ENCODE measurements at regions not wholly inside any gene's neighbourhood (a gene's known extent, or its start where the extent isn't known, plus 50 kb on each side); places are given as distances from the start of the nearest gene placed in this dataset.

GRCh38 chr5:142499591-142500226 is 174.9 kb upstream of the SPRY4 start (continued):
- no peak for TF ChIP-seq ZBTB10 (CRISPR knock-in tag; IDR thresholded peaks at IDR 0.05; ENCODE audit: borderline replicate concordance)
- TF ChIP-seq ZNF510 (CRISPR knock-in tag; IDR thresholded peaks at IDR 0.05; ENCODE audit: low read depth), result no peak
- no peak for TF ChIP-seq FOXK1 (CRISPR knock-in tag; IDR thresholded peaks at IDR 0.05; ENCODE audit: borderline replicate concordance, low read depth)
- no peak for TF ChIP-seq NR1H2 (CRISPR knock-in tag; IDR thresholded peaks at IDR 0.05; ENCODE audit: borderline replicate concordance, low read depth)
- peak; percentile 81 for TF ChIP-seq MIXL1 (CRISPR knock-in tag; IDR thresholded peaks at IDR 0.05)
- TF ChIP-seq ZNF136 (CRISPR knock-in tag; IDR thresholded peaks at IDR 0.05; ENCODE audit: low read depth), result 0 out of 2 replicates have a peak, but pooled peaks have one; percentile 50
- no peak for TF ChIP-seq MED13 (CRISPR knock-in tag; IDR thresholded peaks at IDR 0.05)
- TF ChIP-seq BCL6 (CRISPR knock-in tag; IDR thresholded peaks at IDR 0.05), result peak; percentile 95
- peak; percentile 45; the same call in 1 of the 2 replicates for TF ChIP-seq SOX5 (CRISPR knock-in tag; IDR thresholded peaks at IDR 0.05; ENCODE audit: borderline replicate concordance)
- TF ChIP-seq NCOA5 (CRISPR knock-in tag; IDR thresholded peaks at IDR 0.05), result no peak
- 0 out of 2 replicates have a peak, but pooled peaks have one; percentile 16 for TF ChIP-seq THRA (CRISPR knock-in tag; IDR thresholded peaks at IDR 0.05; ENCODE audit: borderline replicate concordance)
- TF ChIP-seq SALL1 (CRISPR knock-in tag; IDR thresholded peaks at IDR 0.05), result peak; percentile 6; the same call in 1 of the 2 replicates
- TF ChIP-seq ZFP62 (CRISPR knock-in tag; IDR thresholded peaks at IDR 0.05), result no peak
- no peak for TF ChIP-seq HIVEP1 (CRISPR knock-in tag; IDR thresholded peaks at IDR 0.05)
- TF ChIP-seq ZBTB37 (CRISPR knock-in tag; IDR thresholded peaks at IDR 0.05), result peak; percentile 92
- TF ChIP-seq FOXP4 (CRISPR knock-in tag; IDR thresholded peaks at IDR 0.05), result peak; percentile 54; the same call in 1 of the 2 replicates
- TF ChIP-seq MAFG (CRISPR knock-in tag; IDR thresholded peaks at IDR 0.05), result no peak
- TF ChIP-seq HOXD1 (CRISPR knock-in tag; IDR thresholded peaks at IDR 0.05), result 0 out of 2 replicates have a peak, but pooled peaks have one; percentile 28
- TF ChIP-seq ERF (CRISPR knock-in tag; IDR thresholded peaks at IDR 0.05), result 0 out of 2 replicates have a peak, but pooled peaks have one; percentile 20
- peak; percentile 29 for TF ChIP-seq MED1 (CRISPR knock-in tag; IDR thresholded peaks at IDR 0.05)
- peak; percentile 36; the same call in 1 of the 2 replicates for TF ChIP-seq HOMEZ (CRISPR knock-in tag; IDR thresholded peaks at IDR 0.05; ENCODE audit: low read depth)
